ENCODE measurements at regions not wholly inside any gene's neighbourhood (a gene's known extent, or its start where the extent isn't known, plus 50 kb on each side); places are given as distances from the start of the nearest gene placed in this dataset.
A peak's percentile ranks its signal among the peaks of the same experiment; 100 is the strongest.

DNA sequence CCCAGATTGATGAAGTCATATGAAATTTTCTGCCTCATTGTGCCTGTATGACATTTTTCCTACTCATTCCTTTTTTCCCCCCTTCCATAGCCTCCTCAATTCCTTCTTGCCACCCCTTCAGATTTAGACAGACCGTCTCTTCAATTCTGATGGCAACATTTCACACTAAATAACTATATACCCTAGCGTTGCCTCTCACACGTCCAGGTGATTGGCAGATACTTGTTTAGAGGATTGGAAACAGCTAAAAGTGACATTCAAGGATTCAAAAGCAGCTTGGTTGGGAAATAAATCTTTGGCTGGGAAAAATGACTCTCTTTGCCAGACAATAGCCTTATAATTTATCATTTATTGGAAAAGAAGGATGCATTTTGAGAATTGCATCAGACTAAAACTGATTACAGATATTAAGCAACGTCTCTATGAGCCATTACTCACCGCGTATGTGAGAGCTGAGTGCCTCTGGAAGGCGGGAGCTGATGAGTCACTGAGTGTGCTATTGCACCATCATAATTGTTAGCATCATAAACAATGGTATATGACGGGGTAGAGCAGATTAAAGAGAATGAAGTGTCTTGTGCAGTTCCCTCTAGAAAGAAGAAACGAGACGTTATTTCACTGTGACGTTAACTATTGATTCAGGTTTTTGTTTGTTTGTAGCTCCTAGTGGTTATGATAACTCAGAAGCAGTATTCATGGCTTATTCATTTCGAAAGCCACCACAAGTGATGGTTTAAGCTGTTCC is 61.1 kb upstream of the FAM216B start (continued):
- peak; percentile 82 for TF ChIP-seq OSR2 (tag by site-specific recombination; IDR thresholded peaks at IDR 0.05)
- TF ChIP-seq SCRT2 (tag by site-specific recombination; IDR thresholded peaks at IDR 0.05): peak; percentile 46; the same call in 1 of the 2 replicates
- TF ChIP-seq, protein P1, sequence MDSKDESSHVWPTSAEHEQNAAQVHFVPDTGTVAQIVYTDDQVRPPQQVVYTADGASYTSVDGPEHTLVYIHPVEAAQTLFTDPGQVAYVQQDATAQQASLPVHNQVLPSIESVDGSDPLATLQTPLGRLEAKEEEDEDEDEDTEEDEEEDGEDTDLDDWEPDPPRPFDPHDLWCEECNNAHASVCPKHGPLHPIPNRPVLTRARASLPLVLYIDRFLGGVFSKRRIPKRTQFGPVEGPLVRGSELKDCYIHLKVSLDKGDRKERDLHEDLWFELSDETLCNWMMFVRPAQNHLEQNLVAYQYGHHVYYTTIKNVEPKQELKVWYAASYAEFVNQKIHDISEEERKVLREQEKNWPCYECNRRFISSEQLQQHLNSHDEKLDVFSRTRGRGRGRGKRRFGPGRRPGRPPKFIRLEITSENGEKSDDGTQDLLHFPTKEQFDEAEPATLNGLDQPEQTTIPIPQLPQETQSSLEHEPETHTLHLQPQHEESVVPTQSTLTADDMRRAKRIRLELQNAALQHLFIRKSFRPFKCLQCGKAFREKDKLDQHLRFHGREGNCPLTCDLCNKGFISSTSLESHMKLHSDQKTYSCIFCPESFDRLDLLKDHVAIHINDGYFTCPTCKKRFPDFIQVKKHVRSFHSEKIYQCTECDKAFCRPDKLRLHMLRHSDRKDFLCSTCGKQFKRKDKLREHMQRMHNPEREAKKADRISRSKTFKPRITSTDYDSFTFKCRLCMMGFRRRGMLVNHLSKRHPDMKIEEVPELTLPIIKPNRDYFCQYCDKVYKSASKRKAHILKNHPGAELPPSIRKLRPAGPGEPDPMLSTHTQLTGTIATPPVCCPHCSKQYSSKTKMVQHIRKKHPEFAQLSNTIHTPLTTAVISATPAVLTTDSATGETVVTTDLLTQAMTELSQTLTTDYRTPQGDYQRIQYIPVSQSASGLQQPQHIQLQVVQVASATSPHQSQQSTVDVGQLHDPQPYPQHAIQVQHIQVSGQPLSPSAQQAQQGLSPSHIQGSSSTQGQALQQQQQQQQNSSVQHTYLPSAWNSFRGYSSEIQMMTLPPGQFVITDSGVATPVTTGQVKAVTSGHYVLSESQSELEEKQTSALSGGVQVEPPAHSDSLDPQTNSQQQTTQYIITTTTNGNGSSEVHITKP (tag by site-specific recombination; IDR thresholded peaks at IDR 0.05): peak; percentile 77
- TF ChIP-seq ZNF785 (tag by site-specific recombination; IDR thresholded peaks at IDR 0.05): no peak
- TF ChIP-seq ZNF366 (tag by site-specific recombination; conservative IDR thresholded peaks at IDR 0.05): peak; percentile 89
- TF ChIP-seq, protein P2, sequence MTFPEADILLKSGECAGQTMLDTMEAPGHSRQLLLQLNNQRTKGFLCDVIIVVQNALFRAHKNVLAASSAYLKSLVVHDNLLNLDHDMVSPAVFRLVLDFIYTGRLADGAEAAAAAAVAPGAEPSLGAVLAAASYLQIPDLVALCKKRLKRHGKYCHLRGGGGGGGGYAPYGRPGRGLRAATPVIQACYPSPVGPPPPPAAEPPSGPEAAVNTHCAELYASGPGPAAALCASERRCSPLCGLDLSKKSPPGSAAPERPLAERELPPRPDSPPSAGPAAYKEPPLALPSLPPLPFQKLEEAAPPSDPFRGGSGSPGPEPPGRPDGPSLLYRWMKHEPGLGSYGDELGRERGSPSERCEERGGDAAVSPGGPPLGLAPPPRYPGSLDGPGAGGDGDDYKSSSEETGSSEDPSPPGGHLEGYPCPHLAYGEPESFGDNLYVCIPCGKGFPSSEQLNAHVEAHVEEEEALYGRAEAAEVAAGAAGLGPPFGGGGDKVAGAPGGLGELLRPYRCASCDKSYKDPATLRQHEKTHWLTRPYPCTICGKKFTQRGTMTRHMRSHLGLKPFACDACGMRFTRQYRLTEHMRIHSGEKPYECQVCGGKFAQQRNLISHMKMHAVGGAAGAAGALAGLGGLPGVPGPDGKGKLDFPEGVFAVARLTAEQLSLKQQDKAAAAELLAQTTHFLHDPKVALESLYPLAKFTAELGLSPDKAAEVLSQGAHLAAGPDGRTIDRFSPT (tag by site-specific recombination; IDR thresholded peaks at IDR 0.05): peak; percentile 86
- peak; percentile 81; the same call in 1 of the 2 replicates for TF ChIP-seq ZNF184 (tag by site-specific recombination; IDR thresholded peaks at IDR 0.05)
- TF ChIP-seq ZNF76 (tag by site-specific recombination; IDR thresholded peaks at IDR 0.05; ENCODE audit: borderline replicate concordance, low read depth): 0 out of 2 replicates have a peak, but pooled peaks have one; percentile 40
- TF ChIP-seq ZFP69B (tag by site-specific recombination; IDR thresholded peaks at IDR 0.05): peak; percentile 89
- TF ChIP-seq ZBTB8A (tag by site-specific recombination; IDR thresholded peaks at IDR 0.05): peak; percentile 52; the same call in 1 of the 2 replicates
- peak; percentile 86; the same call in 1 of the 2 replicates for TF ChIP-seq ZBTB1 (tag by site-specific recombination; IDR thresholded peaks at IDR 0.05)
- peak; percentile 98 for TF ChIP-seq ZEB2 (tag by site-specific recombination; IDR thresholded peaks at IDR 0.05)
- peak; percentile 34 for TF ChIP-seq ZNF510 (tag by site-specific recombination; IDR thresholded peaks at IDR 0.05; ENCODE audit: insufficient replicate concordance)
- TF ChIP-seq, protein P3, sequence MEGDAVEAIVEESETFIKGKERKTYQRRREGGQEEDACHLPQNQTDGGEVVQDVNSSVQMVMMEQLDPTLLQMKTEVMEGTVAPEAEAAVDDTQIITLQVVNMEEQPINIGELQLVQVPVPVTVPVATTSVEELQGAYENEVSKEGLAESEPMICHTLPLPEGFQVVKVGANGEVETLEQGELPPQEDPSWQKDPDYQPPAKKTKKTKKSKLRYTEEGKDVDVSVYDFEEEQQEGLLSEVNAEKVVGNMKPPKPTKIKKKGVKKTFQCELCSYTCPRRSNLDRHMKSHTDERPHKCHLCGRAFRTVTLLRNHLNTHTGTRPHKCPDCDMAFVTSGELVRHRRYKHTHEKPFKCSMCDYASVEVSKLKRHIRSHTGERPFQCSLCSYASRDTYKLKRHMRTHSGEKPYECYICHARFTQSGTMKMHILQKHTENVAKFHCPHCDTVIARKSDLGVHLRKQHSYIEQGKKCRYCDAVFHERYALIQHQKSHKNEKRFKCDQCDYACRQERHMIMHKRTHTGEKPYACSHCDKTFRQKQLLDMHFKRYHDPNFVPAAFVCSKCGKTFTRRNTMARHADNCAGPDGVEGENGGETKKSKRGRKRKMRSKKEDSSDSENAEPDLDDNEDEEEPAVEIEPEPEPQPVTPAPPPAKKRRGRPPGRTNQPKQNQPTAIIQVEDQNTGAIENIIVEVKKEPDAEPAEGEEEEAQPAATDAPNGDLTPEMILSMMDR (tag by site-specific recombination; IDR thresholded peaks at IDR 0.05): no peak
- peak; percentile 54 for TF ChIP-seq ZNF600 (tag by site-specific recombination; IDR thresholded peaks at IDR 0.05)
- TF ChIP-seq, protein P4, sequence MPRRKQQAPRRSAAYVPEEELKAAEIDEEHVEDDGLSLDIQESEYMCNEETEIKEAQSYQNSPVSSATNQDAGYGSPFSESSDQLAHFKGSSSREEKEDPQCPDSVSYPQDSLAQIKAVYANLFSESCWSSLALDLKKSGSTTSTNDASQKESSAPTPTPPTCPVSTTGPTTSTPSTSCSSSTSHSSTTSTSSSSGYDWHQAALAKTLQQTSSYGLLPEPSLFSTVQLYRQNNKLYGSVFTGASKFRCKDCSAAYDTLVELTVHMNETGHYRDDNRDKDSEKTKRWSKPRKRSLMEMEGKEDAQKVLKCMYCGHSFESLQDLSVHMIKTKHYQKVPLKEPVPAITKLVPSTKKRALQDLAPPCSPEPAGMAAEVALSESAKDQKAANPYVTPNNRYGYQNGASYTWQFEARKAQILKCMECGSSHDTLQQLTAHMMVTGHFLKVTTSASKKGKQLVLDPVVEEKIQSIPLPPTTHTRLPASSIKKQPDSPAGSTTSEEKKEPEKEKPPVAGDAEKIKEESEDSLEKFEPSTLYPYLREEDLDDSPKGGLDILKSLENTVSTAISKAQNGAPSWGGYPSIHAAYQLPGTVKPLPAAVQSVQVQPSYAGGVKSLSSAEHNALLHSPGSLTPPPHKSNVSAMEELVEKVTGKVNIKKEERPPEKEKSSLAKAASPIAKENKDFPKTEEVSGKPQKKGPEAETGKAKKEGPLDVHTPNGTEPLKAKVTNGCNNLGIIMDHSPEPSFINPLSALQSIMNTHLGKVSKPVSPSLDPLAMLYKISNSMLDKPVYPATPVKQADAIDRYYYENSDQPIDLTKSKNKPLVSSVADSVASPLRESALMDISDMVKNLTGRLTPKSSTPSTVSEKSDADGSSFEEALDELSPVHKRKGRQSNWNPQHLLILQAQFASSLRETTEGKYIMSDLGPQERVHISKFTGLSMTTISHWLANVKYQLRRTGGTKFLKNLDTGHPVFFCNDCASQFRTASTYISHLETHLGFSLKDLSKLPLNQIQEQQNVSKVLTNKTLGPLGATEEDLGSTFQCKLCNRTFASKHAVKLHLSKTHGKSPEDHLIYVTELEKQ (tag by site-specific recombination; IDR thresholded peaks at IDR 0.05; ENCODE audit: borderline replicate concordance): peak; percentile 88
- TF ChIP-seq, protein P5, sequence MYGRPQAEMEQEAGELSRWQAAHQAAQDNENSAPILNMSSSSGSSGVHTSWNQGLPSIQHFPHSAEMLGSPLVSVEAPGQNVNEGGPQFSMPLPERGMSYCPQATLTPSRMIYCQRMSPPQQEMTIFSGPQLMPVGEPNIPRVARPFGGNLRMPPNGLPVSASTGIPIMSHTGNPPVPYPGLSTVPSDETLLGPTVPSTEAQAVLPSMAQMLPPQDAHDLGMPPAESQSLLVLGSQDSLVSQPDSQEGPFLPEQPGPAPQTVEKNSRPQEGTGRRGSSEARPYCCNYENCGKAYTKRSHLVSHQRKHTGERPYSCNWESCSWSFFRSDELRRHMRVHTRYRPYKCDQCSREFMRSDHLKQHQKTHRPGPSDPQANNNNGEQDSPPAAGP (tag by site-specific recombination; IDR thresholded peaks at IDR 0.05): peak; percentile 95
- peak; percentile 92 for TF ChIP-seq ZNF324 (tag by site-specific recombination; IDR thresholded peaks at IDR 0.05)
- peak; percentile 86 for TF ChIP-seq IKZF3 (tag by site-specific recombination; IDR thresholded peaks at IDR 0.05)
- 0 out of 2 replicates have a peak, but pooled peaks have one; percentile 22 for TF ChIP-seq ZNF10 (tag by site-specific recombination; IDR thresholded peaks at IDR 0.05)
- TF ChIP-seq, protein P6, sequence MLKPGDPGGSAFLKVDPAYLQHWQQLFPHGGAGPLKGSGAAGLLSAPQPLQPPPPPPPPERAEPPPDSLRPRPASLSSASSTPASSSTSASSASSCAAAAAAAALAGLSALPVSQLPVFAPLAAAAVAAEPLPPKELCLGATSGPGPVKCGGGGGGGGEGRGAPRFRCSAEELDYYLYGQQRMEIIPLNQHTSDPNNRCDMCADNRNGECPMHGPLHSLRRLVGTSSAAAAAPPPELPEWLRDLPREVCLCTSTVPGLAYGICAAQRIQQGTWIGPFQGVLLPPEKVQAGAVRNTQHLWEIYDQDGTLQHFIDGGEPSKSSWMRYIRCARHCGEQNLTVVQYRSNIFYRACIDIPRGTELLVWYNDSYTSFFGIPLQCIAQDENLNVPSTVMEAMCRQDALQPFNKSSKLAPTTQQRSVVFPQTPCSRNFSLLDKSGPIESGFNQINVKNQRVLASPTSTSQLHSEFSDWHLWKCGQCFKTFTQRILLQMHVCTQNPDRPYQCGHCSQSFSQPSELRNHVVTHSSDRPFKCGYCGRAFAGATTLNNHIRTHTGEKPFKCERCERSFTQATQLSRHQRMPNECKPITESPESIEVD (tag by site-specific recombination; IDR thresholded peaks at IDR 0.05): peak; percentile 83
- TF ChIP-seq ZNF626 (tag by site-specific recombination; IDR thresholded peaks at IDR 0.05): no peak
- no peak for TF ChIP-seq ZNF426 (tag by site-specific recombination; IDR thresholded peaks at IDR 0.05)
- TF ChIP-seq ZNF24 (tag by site-specific recombination; IDR thresholded peaks at IDR 0.05): peak; percentile 98
